Testis (tissue), 2 donors: ENCODE measurements at regions not wholly inside any gene's neighbourhood (a gene's known extent, or its start where the extent isn't known, plus 50 kb on each side); places are given as distances from the start of the nearest gene placed in this dataset.

Source experiments
- POLR2A ChIP-seq: fragments of 450-650 bp; IDR thresholded peaks from one replicate; pipeline ENCODE4 v1.6.1; 2017; ENCODE audit warnings: antibody characterized with exemption, mild to moderate bottlenecking, moderate library complexity
- TF ChIP-seq, protein P1 (sequence below), 3 experiments: fragments of 450-650 bp in 2 of 3; fragments of 200-600 bp in 1 of 3; sonication (generic) in 1 of 3; IDR thresholded peaks; one replicate each; pipeline ENCODE4 v1.5.1; 2016 to 2019; ENCODE audit warnings: antibody characterized with exemption in 3 of 3, mild to moderate bottlenecking in 2 of 3, moderate library complexity in 1 of 3

DNA sequence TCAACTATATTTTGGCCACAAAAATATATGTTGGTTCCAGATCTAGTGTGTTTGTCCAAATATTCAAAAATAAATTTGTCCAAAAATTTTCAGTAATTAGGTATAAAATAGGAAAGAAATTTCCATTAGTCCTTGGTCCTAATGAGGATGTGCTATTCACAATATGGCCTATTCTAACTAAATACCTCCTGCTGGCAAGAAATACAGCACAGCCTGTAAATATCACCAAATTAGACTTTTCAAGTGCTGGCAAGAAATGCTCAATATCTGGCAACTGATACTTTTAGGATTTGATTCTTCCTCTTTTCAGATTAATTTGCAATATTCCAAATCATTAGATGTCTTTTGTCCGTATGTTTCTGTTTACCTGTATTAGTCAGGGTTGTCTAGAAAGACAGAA is 1446.2 kb downstream of the LRFN5 start:
- TF ChIP-seq, protein P1, sequence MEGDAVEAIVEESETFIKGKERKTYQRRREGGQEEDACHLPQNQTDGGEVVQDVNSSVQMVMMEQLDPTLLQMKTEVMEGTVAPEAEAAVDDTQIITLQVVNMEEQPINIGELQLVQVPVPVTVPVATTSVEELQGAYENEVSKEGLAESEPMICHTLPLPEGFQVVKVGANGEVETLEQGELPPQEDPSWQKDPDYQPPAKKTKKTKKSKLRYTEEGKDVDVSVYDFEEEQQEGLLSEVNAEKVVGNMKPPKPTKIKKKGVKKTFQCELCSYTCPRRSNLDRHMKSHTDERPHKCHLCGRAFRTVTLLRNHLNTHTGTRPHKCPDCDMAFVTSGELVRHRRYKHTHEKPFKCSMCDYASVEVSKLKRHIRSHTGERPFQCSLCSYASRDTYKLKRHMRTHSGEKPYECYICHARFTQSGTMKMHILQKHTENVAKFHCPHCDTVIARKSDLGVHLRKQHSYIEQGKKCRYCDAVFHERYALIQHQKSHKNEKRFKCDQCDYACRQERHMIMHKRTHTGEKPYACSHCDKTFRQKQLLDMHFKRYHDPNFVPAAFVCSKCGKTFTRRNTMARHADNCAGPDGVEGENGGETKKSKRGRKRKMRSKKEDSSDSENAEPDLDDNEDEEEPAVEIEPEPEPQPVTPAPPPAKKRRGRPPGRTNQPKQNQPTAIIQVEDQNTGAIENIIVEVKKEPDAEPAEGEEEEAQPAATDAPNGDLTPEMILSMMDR (IDR thresholded peaks at IDR 0.05) = no peak
- TF ChIP-seq POLR2A = no peak
